HEK293T (cell line): ENCODE measurements at regions not wholly inside any gene's neighbourhood (a gene's known extent, or its start where the extent isn't known, plus 50 kb on each side); places are given as distances from the start of the nearest gene placed in this dataset.

Experiments used
- BHLHE40 ChIP-seq: fragments of 450-650 bp; IDR thresholded peaks from 2 replicates; pipeline ENCODE4 v1.6.1; 2016; ENCODE audit warnings: mild to moderate bottlenecking, moderate library complexity, borderline replicate concordance
- CTBP1 ChIP-seq: fragments of 450-650 bp; IDR thresholded peaks from 2 replicates; pipeline ENCODE4 v1.6.1; 2016; ENCODE audit warnings: borderline replicate concordance
- FOXA1 ChIP-seq: fragments of 450-650 bp; IDR thresholded peaks from 2 replicates; pipeline ENCODE4 v1.6.1; 2016; ENCODE audit warnings: mild to moderate bottlenecking
- FOXK2 ChIP-seq: fragments of 450-650 bp; IDR thresholded peaks from 2 replicates; pipeline ENCODE4 v1.6.1; 2016; ENCODE audit warnings: mild to moderate bottlenecking
- FOXM1 ChIP-seq: fragments of 450-650 bp; IDR thresholded peaks from 2 replicates; pipeline ENCODE4 v1.6.1; 2017; ENCODE audit warnings: mild to moderate bottlenecking, borderline replicate concordance
- NFRKB ChIP-seq: fragments of 450-650 bp; IDR thresholded peaks from 2 replicates; pipeline ENCODE4 v1.6.1; 2016; ENCODE audit warnings: mild to moderate bottlenecking, moderate library complexity
- SP1 ChIP-seq: fragments of 450-650 bp; IDR thresholded peaks from 2 replicates; pipeline ENCODE4 v1.6.1; 2017
- SUZ12 ChIP-seq: fragments of 450-650 bp; IDR thresholded peaks from 2 replicates; pipeline ENCODE4 v1.6.1; 2016; ENCODE audit warnings: mild to moderate bottlenecking
- ZNF384 ChIP-seq: fragments of 450-650 bp; IDR thresholded peaks from 2 replicates; pipeline ENCODE4 v1.6.1; 2016

DNA sequence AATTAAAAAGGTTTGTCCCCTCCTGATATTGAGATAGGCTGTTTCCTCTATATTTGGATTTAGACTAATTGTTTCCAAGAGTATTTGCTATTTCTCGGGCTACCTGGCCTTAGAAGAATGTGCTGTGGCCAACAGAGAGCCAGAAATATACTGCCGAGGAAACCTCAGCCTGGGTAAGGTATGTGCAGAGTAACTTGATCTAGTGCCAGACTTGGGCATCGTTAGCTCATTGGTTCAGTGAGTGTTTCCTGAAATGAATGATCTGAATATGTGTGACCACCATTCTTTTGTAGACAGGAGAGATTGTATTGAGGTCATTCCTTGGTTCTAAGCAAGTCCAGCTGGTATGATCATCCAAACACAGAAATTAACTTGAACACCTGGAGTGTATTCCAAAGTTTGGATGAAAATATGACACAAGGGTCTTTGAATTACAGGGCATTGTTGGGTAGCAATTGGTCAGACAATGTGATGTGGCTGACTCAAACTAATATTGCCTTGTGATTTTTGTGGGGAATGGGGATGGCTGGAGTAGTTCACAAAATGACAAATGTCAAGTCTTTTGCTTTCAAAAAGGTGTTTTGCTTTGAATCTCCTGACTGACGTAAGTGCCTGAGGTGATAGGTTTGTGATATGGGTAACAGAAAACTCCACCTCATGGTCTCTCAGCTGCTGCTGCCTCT is 100.2 kb upstream of the CXCL13 start:
- TF ChIP-seq FOXM1 (no peak), NFRKB (no peak), SP1 (no peak), FOXK2 (no peak), FOXA1 (no peak), CTBP1 (no peak), SUZ12 (no peak), BHLHE40 (no peak), ZNF384 (no peak)
